ENCODE measurements at regions not wholly inside any gene's neighbourhood (a gene's known extent, or its start where the extent isn't known, plus 50 kb on each side); places are given as distances from the start of the nearest gene placed in this dataset.

DNA sequence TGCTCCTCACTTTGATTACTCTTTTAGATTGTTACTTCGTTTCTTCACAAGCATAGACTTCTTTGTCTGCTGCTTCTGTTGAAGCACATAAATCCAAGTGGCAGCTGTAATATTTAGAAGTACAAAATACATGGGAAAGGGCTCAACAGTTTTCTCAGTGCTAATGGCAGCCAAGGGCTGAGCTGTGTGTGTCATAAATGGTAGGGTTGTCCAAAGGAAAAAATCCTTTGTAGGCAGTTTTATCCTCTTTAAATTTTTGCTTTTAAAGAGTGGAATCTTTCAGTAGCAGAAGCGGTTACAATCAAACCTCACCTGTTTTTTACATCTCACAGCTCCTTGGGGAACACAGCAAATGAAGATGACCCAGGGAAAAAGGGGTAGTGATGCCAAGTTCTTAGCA, 650.8 kb downstream of the PLPP3 start:
- 76% methylated on average over 2 of the region's 2 CpGs for WGBS
- peaks cover 7 to 32% (median 18%) of the 10 kb centered on the region in 4 donors for H3K4me1 ChIP-seq
- H3K27me3 ChIP-seq, result no peaks in the 10 kb centered on the region
- H3K4me3 ChIP-seq, result no peak overlapping the region
- H3K36me3 ChIP-seq, result no peaks in the 10 kb centered on the region
- no peak overlapping the region for H3K27ac ChIP-seq (replicated peaks in 1 of 4)
- intact Hi-C loops (cut with DNase I), result no loop called here
- no peaks in the 10 kb centered on the region for H3K9me3 ChIP-seq
- no peak for TF ChIP-seq POLR2AphosphoS5 (IDR thresholded peaks at IDR 0.05)
- no peak for TF ChIP-seq POLR2A (IDR thresholded peaks at IDR 0.05; ENCODE audit: low read depth)
- TF ChIP-seq, protein P1, sequence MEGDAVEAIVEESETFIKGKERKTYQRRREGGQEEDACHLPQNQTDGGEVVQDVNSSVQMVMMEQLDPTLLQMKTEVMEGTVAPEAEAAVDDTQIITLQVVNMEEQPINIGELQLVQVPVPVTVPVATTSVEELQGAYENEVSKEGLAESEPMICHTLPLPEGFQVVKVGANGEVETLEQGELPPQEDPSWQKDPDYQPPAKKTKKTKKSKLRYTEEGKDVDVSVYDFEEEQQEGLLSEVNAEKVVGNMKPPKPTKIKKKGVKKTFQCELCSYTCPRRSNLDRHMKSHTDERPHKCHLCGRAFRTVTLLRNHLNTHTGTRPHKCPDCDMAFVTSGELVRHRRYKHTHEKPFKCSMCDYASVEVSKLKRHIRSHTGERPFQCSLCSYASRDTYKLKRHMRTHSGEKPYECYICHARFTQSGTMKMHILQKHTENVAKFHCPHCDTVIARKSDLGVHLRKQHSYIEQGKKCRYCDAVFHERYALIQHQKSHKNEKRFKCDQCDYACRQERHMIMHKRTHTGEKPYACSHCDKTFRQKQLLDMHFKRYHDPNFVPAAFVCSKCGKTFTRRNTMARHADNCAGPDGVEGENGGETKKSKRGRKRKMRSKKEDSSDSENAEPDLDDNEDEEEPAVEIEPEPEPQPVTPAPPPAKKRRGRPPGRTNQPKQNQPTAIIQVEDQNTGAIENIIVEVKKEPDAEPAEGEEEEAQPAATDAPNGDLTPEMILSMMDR (IDR thresholded peaks at IDR 0.05), result no peak
- TF ChIP-seq EP300 (IDR thresholded peaks at IDR 0.05), result no peak
- no peak for DNase-seq (ENCODE audit: extremely low spot score)

DNA sequence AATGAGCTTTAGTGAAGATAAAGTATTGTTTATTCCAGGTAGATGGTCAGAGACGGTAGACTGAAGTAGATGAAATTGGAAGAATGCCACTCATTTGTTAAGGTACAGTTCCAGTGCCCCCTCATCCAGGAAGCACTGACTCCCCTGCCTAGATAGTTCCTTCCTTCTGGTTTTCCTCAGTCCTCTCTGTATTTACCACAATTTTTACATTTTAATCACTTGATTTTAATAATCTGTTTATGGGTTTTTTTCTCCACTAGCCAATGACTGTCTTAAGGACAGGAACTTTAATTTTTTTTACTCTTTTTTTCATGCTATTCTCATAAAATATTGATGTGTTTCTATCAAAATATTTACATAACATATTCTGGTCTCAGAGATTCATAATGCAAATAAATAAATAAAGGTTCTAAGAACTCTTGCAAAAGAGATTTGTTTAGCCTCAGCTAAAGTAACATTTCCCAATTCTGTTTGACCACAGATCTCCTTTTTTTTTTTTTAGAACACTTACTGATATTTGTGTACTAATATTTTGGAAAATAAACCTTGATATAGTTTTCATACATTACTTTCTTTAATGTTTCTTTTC, 651.6 kb downstream of the PLPP3 start:
- no peak for DNase-seq (ENCODE audit: extremely low spot score)
- H3K9me3 ChIP-seq, result no peaks in the 10 kb centered on the region
- H3K4me1 ChIP-seq, result peaks cover 7 to 32% (median 18%) of the 10 kb centered on the region in 4 donors
- no peak overlapping the region for H3K27ac ChIP-seq (replicated peaks in 1 of 4)
- H3K27me3 ChIP-seq, result no peaks in the 10 kb centered on the region
- no peaks in the 10 kb centered on the region for H3K36me3 ChIP-seq
- intact Hi-C loops (cut with DNase I), result no loop called here
- no peak overlapping the region for H3K4me3 ChIP-seq
- TF ChIP-seq, protein P1 (IDR thresholded peaks at IDR 0.05), result no peak
- no peak for TF ChIP-seq POLR2AphosphoS5 (IDR thresholded peaks at IDR 0.05)
- TF ChIP-seq POLR2A (IDR thresholded peaks at IDR 0.05; ENCODE audit: low read depth), result no peak
- TF ChIP-seq EP300 (IDR thresholded peaks at IDR 0.05), result no peak
- WGBS, result 56% methylated on average over 1 of the region's 1 CpG

DNA sequence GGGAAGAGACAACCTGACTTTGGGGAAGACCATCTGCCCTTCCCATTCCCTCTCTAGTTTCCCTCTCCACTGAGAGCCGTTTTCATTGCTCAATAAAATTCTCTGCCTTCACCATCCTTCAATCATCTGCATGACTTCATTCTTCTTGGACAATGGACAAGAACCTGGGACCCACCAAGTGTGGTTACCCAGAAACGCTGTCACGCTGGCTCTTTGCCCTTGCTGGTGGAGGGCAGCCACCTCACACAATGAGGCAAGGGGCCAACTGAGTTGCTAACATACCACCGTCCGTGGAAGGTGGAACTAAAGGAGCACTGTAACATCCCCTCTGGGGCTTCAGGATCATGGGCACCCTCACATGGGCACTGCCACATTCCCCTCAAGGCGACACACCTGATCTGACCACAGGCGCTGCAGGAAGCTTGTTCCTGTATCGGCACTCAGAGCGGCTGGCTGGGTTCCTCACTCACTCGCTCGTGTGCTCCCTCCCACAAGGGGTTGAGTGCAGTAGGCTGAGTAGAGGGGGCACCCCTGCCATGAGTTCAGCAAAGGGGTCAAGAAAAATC, 652.4 kb downstream of the PLPP3 start:
- no peak for DNase-seq (ENCODE audit: extremely low spot score)

DNA sequence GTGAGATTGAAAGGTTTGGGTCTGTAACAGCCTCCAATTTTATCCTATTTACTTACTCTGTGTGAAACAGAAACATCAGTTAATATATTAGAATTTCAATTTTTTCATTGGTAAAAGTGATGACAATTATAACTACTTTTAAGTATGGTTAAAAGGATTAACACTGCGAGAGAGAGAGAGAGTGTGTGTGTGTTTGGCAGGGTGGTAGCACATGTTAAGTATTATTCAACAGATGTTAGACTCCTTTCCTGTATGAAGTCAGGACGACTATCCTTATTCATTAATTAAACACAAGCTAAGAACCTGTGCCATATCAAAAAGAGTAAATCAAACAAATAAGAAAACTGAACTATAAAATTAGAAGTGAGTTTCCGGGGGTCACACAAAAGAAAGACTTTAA, 662.5 kb downstream of the PLPP3 start:
- H3K4me1 ChIP-seq, result peaks cover 0 to 17% (median 13%) of the 10 kb centered on the region in 4 donors
- no peaks in the 10 kb centered on the region for H3K27me3 ChIP-seq
- no peaks in the 10 kb centered on the region for H3K36me3 ChIP-seq
- H3K9me3 ChIP-seq, result no peaks in the 10 kb centered on the region
- no peak for DNase-seq (ENCODE audit: extremely low spot score)
- intact Hi-C loops (cut with DNase I), result no loop called here
- WGBS, result 59% methylated on average over 3 of the region's 3 CpGs
- H3K4me3 ChIP-seq, result no peak overlapping the region
- H3K27ac ChIP-seq (replicated peaks in 1 of 4), result no peak overlapping the region
- TF ChIP-seq, protein P1 (IDR thresholded peaks at IDR 0.05), result no peak
- TF ChIP-seq POLR2A (IDR thresholded peaks at IDR 0.05; ENCODE audit: low read depth) (no peak), POLR2AphosphoS5 (IDR thresholded peaks at IDR 0.05) (no peak), EP300 (IDR thresholded peaks at IDR 0.05) (no peak)

More for the DNA sequence above, 652.4 kb downstream of the PLPP3 start:
- Histone ChIP-seq H3K4me3 (no peak overlapping the region), H3K27me3 (no peaks in the 10 kb centered on the region), H3K36me3 (no peaks in the 10 kb centered on the region), H3K27ac (replicated peaks in 1 of 4) (no peak overlapping the region), H3K4me1 (peaks cover 7 to 25% (median 18%) of the 10 kb centered on the region in 4 donors), H3K9me3 (no peaks in the 10 kb centered on the region)
- WGBS, result 87% methylated on average over 6 of the region's 11 CpGs
- intact Hi-C loops (cut with DNase I), result no loop called here
- no peak for TF ChIP-seq POLR2A (IDR thresholded peaks at IDR 0.05; ENCODE audit: low read depth)
- TF ChIP-seq EP300 (IDR thresholded peaks at IDR 0.05), result no peak
- no peak for TF ChIP-seq POLR2AphosphoS5 (IDR thresholded peaks at IDR 0.05)
- TF ChIP-seq, protein P1 (IDR thresholded peaks at IDR 0.05), result no peak
